GM12878 (cell line): ENCODE measurements at regions not wholly inside any gene's neighbourhood (a gene's known extent, or its start where the extent isn't known, plus 50 kb on each side); places are given as distances from the start of the nearest gene placed in this dataset.

Source experiments
- ATAC-seq: fragments of 200-7000 bp; cut with Tn5 transposase; 3 replicates; pipeline ENCODE4 v1.9.1; 2020; ENCODE audit warnings: mild to moderate bottlenecking, moderate library complexity
- BruUV-seq: library from RNA; stranded (reverse); fragments of 400-500 nt; replicated peaks from 2 replicates; lab custom pipeline; 2021; lab: Mats Ljungman, UMichigan
- CTCF ChIA-PET: fragments of 300-600 bp; sonication (Branson Sonifier 250); formaldehyde crosslinking; extraction: SDS; loops from one replicate; lab custom pipeline; 2021; ENCODE audit warnings: inconsistent platforms; lab: Yijun Ruan, JAX
- POLR2A ChIA-PET: fragments of 350-600 bp; formaldehyde crosslinking; extraction: SDS; loops from one replicate; lab custom pipeline; 2021; ENCODE audit warnings: inconsistent platforms; lab: Charles Lee
- RAD21 ChIA-PET: fragments of 300-600 bp; sonication (Branson Sonifier 250); formaldehyde crosslinking; loops from one replicate; lab custom pipeline; 2023; ENCODE audit warnings: antibody characterized with exemption; ENCODE audit not compliant: unreplicated experiment; lab: Charles Lee
- SMC1A ChIA-PET: fragments of 300-600 bp; sonication (Branson Sonifier 250); formaldehyde crosslinking; loops from one replicate; lab custom pipeline; 2023; ENCODE audit not compliant: unreplicated experiment, uncharacterized antibody; lab: Charles Lee
- DNase-seq: peaks from one replicate; pipeline ENCODE4 v3.0.0-alpha.2; 2011; ENCODE audit warnings: low read depth, low spot score
- FAIRE-seq: peaks from 3 replicates; lab custom pipeline; 2011; peaks lifted over from hg19 to GRCh38; lab: Jason Lieb, UNC
- H2AFZ ChIP-seq: 2 replicates; pipeline ENCODE4 v1.6.0; 2011; ENCODE audit warnings: low read depth, low read length, control low read depth; ENCODE audit not compliant: control insufficient read depth
- H3K27ac ChIP-seq: 2 replicates; pipeline ENCODE4 v1.5.1; 2011; ENCODE audit warnings: control low read depth; ENCODE audit not compliant: control insufficient read depth, insufficient read depth
- H3K27me3 ChIP-seq, 2 experiments: replicated peaks in 1 of 2; 2 replicates each; pipeline versions ENCODE4 v1.6.0 to v1.6.1; 2011; ENCODE audit warnings: low read length in 1 of 2; ENCODE audit not compliant: control insufficient read depth in 2 of 2, insufficient read depth in 2 of 2
- H3K36me3 ChIP-seq, 2 experiments: 2 replicates each; pipeline ENCODE4 v1.5.1; 2011; ENCODE audit warnings: low read length in 1 of 2; ENCODE audit not compliant: control insufficient read depth in 2 of 2, insufficient read depth in 2 of 2
- H3K4me1 ChIP-seq: 2 replicates; pipeline ENCODE4 v1.6.1; 2011; ENCODE audit warnings: mild to moderate bottlenecking, low read length, moderate library complexity, mixed read lengths; ENCODE audit not compliant: control insufficient read depth, insufficient read depth
- H3K4me2 ChIP-seq: 2 replicates; pipeline ENCODE4 v1.6.0; 2011; ENCODE audit warnings: control low read depth; ENCODE audit not compliant: control insufficient read depth, insufficient read depth
- H3K4me3 ChIP-seq: fragments of 200-600 bp; sonication (generic); 2 replicates; pipeline ENCODE4 v1.5.1; 2016
- H3K79me2 ChIP-seq: 2 replicates; pipeline ENCODE4 v1.6.0; 2011; ENCODE audit warnings: low read length; ENCODE audit not compliant: control insufficient read depth, insufficient read depth
- H3K9ac ChIP-seq: 2 replicates; pipeline ENCODE4 v1.8.0; 2011; ENCODE audit warnings: low read length, control low read depth, mixed read lengths; ENCODE audit not compliant: control insufficient read depth, insufficient read depth
- H3K9me3 ChIP-seq: replicated peaks from 3 replicates; pipeline ENCODE4 v1.5.1; 2011; ENCODE audit warnings: mild to moderate bottlenecking, low read length; ENCODE audit not compliant: control insufficient read depth, insufficient read depth
- H4K20me1 ChIP-seq: 2 replicates; pipeline ENCODE4 v1.6.0; 2011; ENCODE audit not compliant: control insufficient read depth, insufficient read depth
- ATF7 ChIP-seq: fragments of 450-650 bp; IDR thresholded peaks from 2 replicates; pipeline ENCODE4 v1.6.1; 2016; ENCODE audit warnings: low read depth, mild to moderate bottlenecking
- BCL3 ChIP-seq: IDR thresholded peaks from 2 replicates; pipeline ENCODE4 v1.6.1; 2011; ENCODE audit warnings: borderline replicate concordance, low read depth, mild to moderate bottlenecking, moderate library complexity, low read length; ENCODE audit not compliant: insufficient read depth, poor library complexity, severe bottlenecking
- BHLHE40 ChIP-seq, 2 experiments: fragments of 450-650 bp in 1 of 2; IDR thresholded peaks; 2 replicates each; pipeline ENCODE4 v1.6.1; 2011 to 2017; ENCODE audit warnings: low read depth in 2 of 2, borderline replicate concordance in 1 of 2, improper control_type of control experiment in 1 of 2, low read length in 1 of 2, mild to moderate bottlenecking in 1 of 2
- CHD2 ChIP-seq: IDR thresholded peaks from 2 replicates; pipeline ENCODE4 v1.6.1; 2011; ENCODE audit warnings: low read depth, low read length, improper control_type of control experiment, borderline replicate concordance
- CREB1 ChIP-seq: IDR thresholded peaks from 2 replicates; pipeline ENCODE4 v1.6.1; 2012; ENCODE audit warnings: low read depth, mild to moderate bottlenecking, inconsistent platforms
- HDAC2 ChIP-seq: fragments of 200-600 bp; sonication (generic); IDR thresholded peaks from 2 replicates; pipeline ENCODE4 v1.6.1; 2017
- IKZF1 ChIP-seq: fragments of 450-650 bp; conservative IDR thresholded peaks from 2 replicates; pipeline ENCODE4 v1.6.1; 2017; ENCODE audit warnings: antibody characterized with exemption, mild to moderate bottlenecking
- KLF5 ChIP-seq: fragments of 450-650 bp; IDR thresholded peaks from 2 replicates; pipeline ENCODE4 v1.6.1; 2014; ENCODE audit warnings: mild to moderate bottlenecking; ENCODE audit not compliant: partially characterized antibody
- MXI1 ChIP-seq: fragments of 150-350 bp; IDR thresholded peaks from 2 replicates; pipeline ENCODE4 v1.6.1; 2011; ENCODE audit warnings: low read depth, mild to moderate bottlenecking, inconsistent platforms, low read length, improper control_type of control experiment
- NFXL1 ChIP-seq: fragments of 450-650 bp; IDR thresholded peaks from 2 replicates; pipeline ENCODE4 v1.6.1; 2017; ENCODE audit warnings: antibody characterized with exemption, mild to moderate bottlenecking, borderline replicate concordance
- RAD21 ChIP-seq: IDR thresholded peaks from 2 replicates; pipeline ENCODE4 v1.6.1; 2011; ENCODE audit warnings: mild to moderate bottlenecking, low read depth, low read length, moderate library complexity; ENCODE audit not compliant: insufficient read depth
- RFX5 ChIP-seq: IDR thresholded peaks from 2 replicates; pipeline ENCODE4 v1.6.1; 2011; ENCODE audit warnings: low read depth, low read length, improper control_type of control experiment
- SIN3A ChIP-seq: IDR thresholded peaks from 2 replicates; pipeline ENCODE4 v1.6.1; 2012; ENCODE audit warnings: low read depth, low read length, improper control_type of control experiment
- STAT1 ChIP-seq: fragments of 450-650 bp; conservative IDR thresholded peaks from 2 replicates; pipeline ENCODE4 v1.6.1; 2014; ENCODE audit warnings: antibody characterized with exemption, mild to moderate bottlenecking
- TAF1 ChIP-seq: IDR thresholded peaks from 2 replicates; pipeline ENCODE4 v1.6.1; 2011; ENCODE audit warnings: mild to moderate bottlenecking, low read depth, low read length, borderline replicate concordance
- TCF12 ChIP-seq: IDR thresholded peaks from 2 replicates; pipeline ENCODE4 v1.6.1; 2011; ENCODE audit warnings: low read depth, mild to moderate bottlenecking, low read length
- WRNIP1 ChIP-seq: IDR thresholded peaks from 2 replicates; pipeline ENCODE4 v1.6.1; 2011; ENCODE audit warnings: low read depth, low read length, improper control_type of control experiment, borderline replicate concordance
- ZNF24 ChIP-seq: fragments of 450-650 bp; IDR thresholded peaks from 2 replicates; pipeline ENCODE4 v1.6.1; 2017; ENCODE audit warnings: antibody characterized with exemption, mild to moderate bottlenecking
- ZNF622 ChIP-seq: fragments of 450-650 bp; IDR thresholded peaks from 2 replicates; pipeline ENCODE4 v1.6.1; 2017; ENCODE audit warnings: mild to moderate bottlenecking, inconsistent platforms
- WGBS: methylation state at CpG from one replicate; pipeline ENCODE4 v1.1.6; 2016; ENCODE audit warnings: low lambda C conversion rate; ENCODE audit not compliant: insufficient replicate concordance, insufficient coverage; ENCODE audit errors: missing lambda C conversion rate; 5-methylcytosine and 5-hydroxymethylcytosine counted together
- in situ Hi-C: fragments of 300-500 bp; cut with MboI; formaldehyde crosslinking; loops from 9 replicates; pipeline ENCODE4 v1.14.3; 2018; ENCODE audit warnings: mixed read lengths
- intact Hi-C: fragments of 100-400 bp; cut with micrococcal nuclease; formaldehyde crosslinking; loops from one replicate; pipeline ENCODE4 v1.14.2; 2022; ENCODE audit not compliant: unreplicated experiment

- intact Hi-C loops, result no loop called here
- no peaks in the 10 kb centered on the region for H3K36me3 ChIP-seq
- no peak for ATAC-seq
- no peak overlapping the region for H3K4me2 ChIP-seq
- DNase-seq, result no peak
- ChIA-PET POLR2A (no interaction called here), RAD21 (no interaction called here), SMC1A (no interaction called here), CTCF (no interaction called here)
- TF ChIP-seq KLF5 (no peak), SIN3A (no peak), NFXL1 (no peak), STAT1 (no peak), RAD21 (no peak), MXI1 (no peak), ZNF622 (no peak), BCL3 (no peak), ATF7 (no peak), WRNIP1 (no peak), RFX5 (no peak), TCF12 (no peak), CREB1 (no peak), CHD2 (no peak), HDAC2 (no peak), ZNF24 (no peak), BHLHE40 (IDR thresholded peaks at IDR 0.05; ENCODE audit: borderline replicate concordance in 1 of 2, low read depth in 2 of 2, low read length in 1 of 2) (no peak), IKZF1 (no peak), TAF1 (no peak)
- no peaks in the 10 kb centered on the region for H3K27me3 ChIP-seq
- no peak overlapping the region for H3K27ac ChIP-seq
- in situ Hi-C loops, result no loop called here
- BruUV-seq, result no TSS peak
- H3K4me1 ChIP-seq, result no peaks in the 10 kb centered on the region
- H4K20me1 ChIP-seq, result no peaks in the 10 kb centered on the region
- WGBS, result 47% methylated on average over 12 of the region's 12 CpGs
- no peak overlapping the region for H3K9ac ChIP-seq
- no peaks in the 10 kb centered on the region for H3K9me3 ChIP-seq
- H3K4me3 ChIP-seq, result no peak overlapping the region
- FAIRE-seq, result no peak
- no peak overlapping the region for H2AFZ ChIP-seq
- H3K79me2 ChIP-seq, result no peaks in the 10 kb centered on the region
These were observed 569.7 kb upstream of the SLITRK6 start for GRCh38 chr13:86368924-86369323.
